Sigmoid colon (tissue), 6 donors: ENCODE measurements at regions not wholly inside any gene's neighbourhood (a gene's known extent, or its start where the extent isn't known, plus 50 kb on each side); places are given as distances from the start of the nearest gene placed in this dataset.

Experiments used
- DNase-seq: peaks from one replicate; pipeline ENCODE4 v3.0.0-alpha.2; 2019
- H3K27ac ChIP-seq, 4 donors: fragments of 200-600 bp; sonication (generic); one replicate each; pipeline ENCODE4 v1.5.1; 2016 to 2019; ENCODE audit warnings: mild to moderate bottlenecking in 1 of 4
- H3K27me3 ChIP-seq, 3 donors: fragments of 200-600 bp; sonication (generic); one replicate each; pipeline ENCODE4 v1.5.1; 2019; ENCODE audit warnings: mild to moderate bottlenecking in 1 of 3
- H3K36me3 ChIP-seq, 4 donors: fragments of 200-600 bp; sonication (generic); one replicate each; pipeline ENCODE4 v1.5.1; 2016 to 2019
- H3K4me1 ChIP-seq, 4 donors: fragments of 200-600 bp; sonication (generic); one replicate each; pipeline ENCODE4 v1.5.1; 2017 to 2019
- H3K4me3 ChIP-seq, 4 donors: fragments of 200-600 bp; sonication (generic); one replicate each; pipeline ENCODE4 v1.5.1; 2017 to 2019; ENCODE audit warnings: mild to moderate bottlenecking in 2 of 4, moderate library complexity in 1 of 4
- H3K9me3 ChIP-seq, 4 donors: fragments of 200-600 bp in 3 of 4; sonication (generic) in 3 of 4; one replicate each; pipeline versions ENCODE4 v1.5.1 to v1.6.1; 2013 to 2019
- CTCF ChIP-seq, 4 experiments: fragments of 450-650 bp in 3 of 4; fragments of 200-600 bp in 1 of 4; IDR thresholded peaks; one replicate each; pipeline ENCODE4 v1.5.1; 2016 to 2019; ENCODE audit warnings: antibody characterized with exemption in 4 of 4, mild to moderate bottlenecking in 3 of 4, moderate library complexity in 2 of 4
- EP300 ChIP-seq, 4 donors: sonication (generic); formaldehyde crosslinking; IDR thresholded peaks; one replicate each; pipeline ENCODE4 v1.6.1; 2017; ENCODE audit warnings: antibody characterized with exemption in 4 of 4
- POLR2A ChIP-seq, 2 donors: fragments of 450-650 bp; IDR thresholded peaks; one replicate each; pipeline ENCODE4 v1.6.1; 2016; ENCODE audit warnings: antibody characterized with exemption in 2 of 2, mild to moderate bottlenecking in 2 of 2, moderate library complexity in 2 of 2
- POLR2AphosphoS5 ChIP-seq, 4 donors: sonication (generic); formaldehyde crosslinking; IDR thresholded peaks; one replicate each; pipeline ENCODE4 v1.6.1; 2017; ENCODE audit warnings: antibody characterized with exemption in 4 of 4
- WGBS, 2 donors: extraction: QIAGEN DNeasy Blood & Tissue Kit; methylation state at CpG; one replicate each; pipeline ENCODE4 v1.1.7; 2013; 5-methylcytosine and 5-hydroxymethylcytosine counted together
- intact Hi-C: fragments of 100-400 bp; cut with DNase I; formaldehyde crosslinking; loops from one replicate; pipeline ENCODE4 v1.15.1; 2023
- donor health status: healthy with polysubstance abuse.
- donor health status: healthy.

- H3K9me3 ChIP-seq: no peaks in the 10 kb centered on the region
- no peaks in the 10 kb centered on the region for H3K27me3 ChIP-seq
- TF ChIP-seq POLR2A (IDR thresholded peaks at IDR 0.05) (no peak), EP300 (IDR thresholded peaks at IDR 0.05) (no peak), CTCF (IDR thresholded peaks at IDR 0.05) (no peak), POLR2AphosphoS5 (IDR thresholded peaks at IDR 0.05) (no peak)
- no peaks in the 10 kb centered on the region for H3K4me1 ChIP-seq
- H3K27ac ChIP-seq: no peak overlapping the region
- H3K36me3 ChIP-seq: no peaks in the 10 kb centered on the region
- no peak for DNase-seq
- 68 to 75% methylated on average over 3 of the region's 3 CpGs for WGBS, 2 donors
- intact Hi-C loops: no loop called here
- no peak overlapping the region for H3K4me3 ChIP-seq
These were observed 190.3 kb upstream of the ONECUT1 start for GRCh38 chr15:52980446-52980845.

DNA sequence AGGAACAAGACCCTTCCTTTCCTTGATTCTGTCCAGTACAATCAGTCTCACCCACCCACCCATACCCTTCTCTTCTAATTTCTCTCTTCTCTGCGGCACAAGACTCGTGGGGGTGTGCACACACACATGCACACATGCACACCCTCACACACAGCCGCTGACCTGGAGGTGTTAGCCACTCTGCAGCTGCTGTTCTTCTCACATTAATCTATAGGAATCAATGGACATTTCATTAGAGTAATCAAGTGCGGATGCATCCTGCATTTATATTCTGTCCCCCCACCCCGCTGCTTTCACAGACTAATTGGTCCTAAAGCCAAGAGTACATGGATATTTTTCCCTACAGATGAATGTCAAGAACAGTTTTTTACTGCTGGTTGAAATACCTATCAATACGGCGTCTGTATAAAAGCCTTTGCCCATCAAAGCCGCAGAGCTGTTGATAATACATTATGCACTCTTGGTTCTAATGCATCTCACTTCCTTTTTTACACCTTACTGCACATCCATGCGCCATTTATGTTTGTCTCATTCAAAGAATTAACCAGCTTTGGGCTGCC lies 186.5 kb upstream of the ONECUT1 start:
- Histone ChIP-seq H3K36me3 (no peaks in the 10 kb centered on the region), H3K27ac (no peak overlapping the region), H3K9me3 (no peaks in the 10 kb centered on the region), H3K4me1 (no peaks in the 10 kb centered on the region), H3K27me3 (no peaks in the 10 kb centered on the region), H3K4me3 (no peak overlapping the region)
- intact Hi-C loops: no loop called here
- TF ChIP-seq POLR2A (IDR thresholded peaks at IDR 0.05): no peak
- no peak for TF ChIP-seq CTCF (IDR thresholded peaks at IDR 0.05)
- no peak for TF ChIP-seq EP300 (IDR thresholded peaks at IDR 0.05)
- TF ChIP-seq POLR2AphosphoS5 (IDR thresholded peaks at IDR 0.05): no peak
- no peak for DNase-seq
- WGBS, 2 donors: 91 to 92% methylated on average over 9 of the region's 9 CpGs

DNA sequence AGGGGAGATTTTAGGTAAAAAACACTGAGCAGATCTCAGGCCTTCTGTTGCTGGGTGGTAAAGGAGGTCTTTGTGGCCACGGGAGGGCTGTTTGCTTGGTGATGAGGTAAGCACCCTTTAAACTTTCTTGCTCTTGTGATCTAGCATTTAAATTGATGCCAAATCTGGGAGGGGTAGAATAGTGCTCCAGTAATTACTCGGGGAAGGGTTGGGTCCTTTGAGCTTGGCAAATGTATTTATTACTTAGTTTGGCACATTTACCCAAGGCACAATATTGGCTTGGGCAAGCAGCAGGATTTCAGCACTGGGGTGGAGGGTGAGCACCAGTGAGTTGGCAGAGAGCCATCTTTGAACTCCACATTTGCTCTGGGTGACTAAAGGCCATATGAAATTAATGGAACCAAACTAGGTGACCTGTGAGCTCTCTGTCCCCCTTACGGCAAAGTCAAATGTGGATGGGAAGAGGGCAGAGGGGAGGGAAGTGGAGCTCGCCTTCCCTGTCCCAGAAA lies 185.9 kb upstream of the ONECUT1 start:
- Histone ChIP-seq H3K9me3 (no peaks in the 10 kb centered on the region), H3K27ac (no peak overlapping the region), H3K27me3 (no peaks in the 10 kb centered on the region), H3K36me3 (no peaks in the 10 kb centered on the region), H3K4me3 (no peak overlapping the region), H3K4me1 (no peaks in the 10 kb centered on the region)
- no peak for TF ChIP-seq POLR2AphosphoS5 (IDR thresholded peaks at IDR 0.05)
- TF ChIP-seq EP300 (IDR thresholded peaks at IDR 0.05): no peak
- no peak for TF ChIP-seq POLR2A (IDR thresholded peaks at IDR 0.05)
- no peak for TF ChIP-seq CTCF (IDR thresholded peaks at IDR 0.05)
- DNase-seq: no peak
- intact Hi-C loops: no loop called here
- 32 to 75% methylated on average over 4 of the region's 4 CpGs for WGBS, 2 donors

- H3K36me3 ChIP-seq: no peaks in the 10 kb centered on the region
- intact Hi-C loops: no loop called here
- H3K4me3 ChIP-seq: no peak overlapping the region
- no peak overlapping the region for H3K27ac ChIP-seq
- no peak for DNase-seq
- H3K27me3 ChIP-seq: no peaks in the 10 kb centered on the region
- H3K9me3 ChIP-seq: no peaks in the 10 kb centered on the region
- TF ChIP-seq CTCF (IDR thresholded peaks at IDR 0.05): no peak
- TF ChIP-seq EP300 (IDR thresholded peaks at IDR 0.05): no peak
- TF ChIP-seq POLR2AphosphoS5 (IDR thresholded peaks at IDR 0.05): no peak
- TF ChIP-seq POLR2A (IDR thresholded peaks at IDR 0.05): no peak
- H3K4me1 ChIP-seq: no peaks in the 10 kb centered on the region
These were observed 173.7 kb upstream of the ONECUT1 start for GRCh38 chr15:52963865-52964264.

DNA sequence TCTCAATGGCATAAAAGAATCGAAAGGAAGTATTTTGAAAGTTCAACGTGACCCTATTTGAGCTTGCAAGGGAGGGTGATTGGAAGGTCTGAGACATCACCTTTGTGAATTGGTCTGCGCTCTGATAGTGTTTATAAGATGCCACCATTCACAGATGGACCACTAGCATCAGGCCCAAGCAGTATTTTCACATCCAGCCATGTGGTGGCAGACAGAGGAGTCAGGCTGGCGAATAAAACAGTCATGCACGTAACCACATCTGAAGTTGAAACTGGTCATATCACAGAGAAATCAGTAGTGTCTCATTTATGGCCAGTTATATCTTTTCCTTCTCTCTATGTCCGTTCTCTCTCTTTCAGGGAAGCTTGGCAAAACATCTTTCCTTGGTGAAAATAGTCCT lies 170.1 kb upstream of the ONECUT1 start:
- no peaks in the 10 kb centered on the region for H3K27me3 ChIP-seq
- H3K27ac ChIP-seq: no peak overlapping the region
- 84 to 86% methylated on average over 6 of the region's 6 CpGs for WGBS, 2 donors
- H3K36me3 ChIP-seq: no peaks in the 10 kb centered on the region
- intact Hi-C loops: no loop called here
- TF ChIP-seq EP300 (IDR thresholded peaks at IDR 0.05) (no peak), CTCF (IDR thresholded peaks at IDR 0.05) (no peak), POLR2AphosphoS5 (IDR thresholded peaks at IDR 0.05) (no peak), POLR2A (IDR thresholded peaks at IDR 0.05) (no peak)
- no peak overlapping the region for H3K4me3 ChIP-seq
- DNase-seq: no peak
- no peaks in the 10 kb centered on the region for H3K9me3 ChIP-seq
- H3K4me1 ChIP-seq: no peaks in the 10 kb centered on the region
